Cardiac muscle cell (in vitro differentiated cells and primary cell): ENCODE measurements at regions not wholly inside any gene's neighbourhood (a gene's known extent, or its start where the extent isn't known, plus 50 kb on each side); places are given as distances from the start of the nearest gene placed in this dataset.

Experiments
- DNase-seq, 2 donors: peaks; one replicate each; pipeline versions ENCODE4 v3.0.0 to v3.0.0-alpha.2; 2010 to 2017; ENCODE audit warnings: low read depth in 1 of 2, low spot score in 1 of 2
- H3K27ac ChIP-seq: fragments of 200-600 bp; sonication (generic); 2 replicates; pipeline ENCODE4 v1.5.1; 2016
- H3K27me3 ChIP-seq: fragments of 200-600 bp; sonication (generic); 2 replicates; pipeline ENCODE4 v1.6.0; 2016; ENCODE audit warnings: control low read depth
- H3K36me3 ChIP-seq: fragments of 200-600 bp; sonication (generic); 2 replicates; pipeline ENCODE4 v1.5.1; 2016; ENCODE audit warnings: control low read depth
- H3K4me1 ChIP-seq: fragments of 200-600 bp; sonication (generic); 2 replicates; pipeline ENCODE4 v1.8.1; 2017; ENCODE audit warnings: low read depth, mild to moderate bottlenecking, mixed run types
- H3K4me3 ChIP-seq: fragments of 200-600 bp; sonication (generic); 2 replicates; pipeline ENCODE4 v1.5.1; 2016; ENCODE audit warnings: mild to moderate bottlenecking
- H3K9me3 ChIP-seq: fragments of 200-600 bp; sonication (generic); 2 replicates; pipeline ENCODE4 v1.5.1; 2017; ENCODE audit warnings: low read depth, mild to moderate bottlenecking, control low read depth
- CTCF ChIP-seq: IDR thresholded peaks from 2 replicates; pipeline ENCODE4 v1.5.1; 2012; ENCODE audit warnings: low read depth, mild to moderate bottlenecking, low read length

GRCh38 chr7:415646-416525 lies 103.8 kb downstream of the PDGFA start:
- Histone ChIP-seq H3K4me3 (no peak overlapping the region), H3K27ac (no peak overlapping the region), H3K9me3 (no peaks in the 10 kb centered on the region), H3K27me3 (no peaks in the 10 kb centered on the region), H3K36me3 (no peaks in the 10 kb centered on the region), H3K4me1 (no peaks in the 10 kb centered on the region)
- no peak for DNase-seq
- TF ChIP-seq CTCF = no peak

GRCh38 chr7:416761-417624 lies 102.7 kb downstream of the PDGFA start:
- DNase-seq = no peak
- H3K27ac ChIP-seq = no peak overlapping the region
- no peaks in the 10 kb centered on the region for H3K9me3 ChIP-seq
- H3K36me3 ChIP-seq = no peaks in the 10 kb centered on the region
- no peak for TF ChIP-seq CTCF
- no peak overlapping the region for H3K4me3 ChIP-seq
- no peaks in the 10 kb centered on the region for H3K4me1 ChIP-seq
- H3K27me3 ChIP-seq = no peaks in the 10 kb centered on the region

- no peak for DNase-seq
- H3K9me3 ChIP-seq = no peaks in the 10 kb centered on the region
- no peak overlapping the region for H3K27ac ChIP-seq
- no peaks in the 10 kb centered on the region for H3K36me3 ChIP-seq
- no peak overlapping the region for H3K4me3 ChIP-seq
- TF ChIP-seq CTCF = no peak
- no peaks in the 10 kb centered on the region for H3K27me3 ChIP-seq
- H3K4me1 ChIP-seq = no peaks in the 10 kb centered on the region
These were observed 102.1 kb downstream of the PDGFA start for GRCh38 chr7:417625-417889.

- H3K27ac ChIP-seq = no peak overlapping the region
- TF ChIP-seq CTCF = no peak
- no peaks in the 10 kb centered on the region for H3K9me3 ChIP-seq
- H3K36me3 ChIP-seq = no peaks in the 10 kb centered on the region
- DNase-seq = no peak
- no peak overlapping the region for H3K4me3 ChIP-seq
- H3K4me1 ChIP-seq = no peaks in the 10 kb centered on the region
- H3K27me3 ChIP-seq = no peaks in the 10 kb centered on the region
These were observed 101.6 kb downstream of the PDGFA start for GRCh38 chr7:417973-418601.

- no peak for DNase-seq
- no peaks in the 10 kb centered on the region for H3K27me3 ChIP-seq
These were observed 100.9 kb downstream of the PDGFA start for GRCh38 chr7:418636-419280.

More at GRCh38 chr7:418636-419280, 100.9 kb downstream of the PDGFA start:
- Histone ChIP-seq H3K4me3 (no peak overlapping the region), H3K4me1 (no peaks in the 10 kb centered on the region), H3K9me3 (no peaks in the 10 kb centered on the region), H3K27ac (no peak overlapping the region), H3K36me3 (no peaks in the 10 kb centered on the region)
- no peak for TF ChIP-seq CTCF
